ENCODE measurements at regions not wholly inside any gene's neighbourhood (a gene's known extent, or its start where the extent isn't known, plus 50 kb on each side); places are given as distances from the start of the nearest gene placed in this dataset.

GRCh38 chr4:58063404-58064160, 953.4 kb upstream of the IGFBP7 start:
- TF ChIP-seq CTCF (IDR thresholded peaks at IDR 0.05 in 8 of 11, conservative IDR thresholded peaks at IDR 0.05 in 3 of 11) (no peak), POLR2A (IDR thresholded peaks at IDR 0.05) (no peak), POLR2AphosphoS5 (IDR thresholded peaks at IDR 0.05) (no peak)

Measured in spleen (tissue), 7 donors.